ENCODE measurements at regions not wholly inside any gene's neighbourhood (a gene's known extent, or its start where the extent isn't known, plus 50 kb on each side); places are given as distances from the start of the nearest gene placed in this dataset.

- no peak overlapping the region for H3K4me3 ChIP-seq (ENCODE audit: low read depth, low read length)
- in situ Hi-C loops (cut with HindIII; ENCODE audit: low sequenced_read_pairs): no loop called here
- TF ChIP-seq, protein P1, sequence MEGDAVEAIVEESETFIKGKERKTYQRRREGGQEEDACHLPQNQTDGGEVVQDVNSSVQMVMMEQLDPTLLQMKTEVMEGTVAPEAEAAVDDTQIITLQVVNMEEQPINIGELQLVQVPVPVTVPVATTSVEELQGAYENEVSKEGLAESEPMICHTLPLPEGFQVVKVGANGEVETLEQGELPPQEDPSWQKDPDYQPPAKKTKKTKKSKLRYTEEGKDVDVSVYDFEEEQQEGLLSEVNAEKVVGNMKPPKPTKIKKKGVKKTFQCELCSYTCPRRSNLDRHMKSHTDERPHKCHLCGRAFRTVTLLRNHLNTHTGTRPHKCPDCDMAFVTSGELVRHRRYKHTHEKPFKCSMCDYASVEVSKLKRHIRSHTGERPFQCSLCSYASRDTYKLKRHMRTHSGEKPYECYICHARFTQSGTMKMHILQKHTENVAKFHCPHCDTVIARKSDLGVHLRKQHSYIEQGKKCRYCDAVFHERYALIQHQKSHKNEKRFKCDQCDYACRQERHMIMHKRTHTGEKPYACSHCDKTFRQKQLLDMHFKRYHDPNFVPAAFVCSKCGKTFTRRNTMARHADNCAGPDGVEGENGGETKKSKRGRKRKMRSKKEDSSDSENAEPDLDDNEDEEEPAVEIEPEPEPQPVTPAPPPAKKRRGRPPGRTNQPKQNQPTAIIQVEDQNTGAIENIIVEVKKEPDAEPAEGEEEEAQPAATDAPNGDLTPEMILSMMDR (IDR thresholded peaks at IDR 0.05; ENCODE audit: low read depth, low read length, missing control alignments): no peak
- DNase-seq (ENCODE audit: low read depth): no peak
These were observed 732.3 kb downstream of the BRD1 start for GRCh38 chr22:49095366-49095765.

GRCh38 chr22:49094858-49095257, 732.8 kb downstream of the BRD1 start:
- H3K4me3 ChIP-seq (ENCODE audit: low read depth, low read length): no peak overlapping the region
- in situ Hi-C loops (cut with HindIII; ENCODE audit: low sequenced_read_pairs): no loop called here
- TF ChIP-seq, protein P1 (IDR thresholded peaks at IDR 0.05; ENCODE audit: low read depth, low read length, missing control alignments): no peak
- no peak for DNase-seq (ENCODE audit: low read depth)

DNA sequence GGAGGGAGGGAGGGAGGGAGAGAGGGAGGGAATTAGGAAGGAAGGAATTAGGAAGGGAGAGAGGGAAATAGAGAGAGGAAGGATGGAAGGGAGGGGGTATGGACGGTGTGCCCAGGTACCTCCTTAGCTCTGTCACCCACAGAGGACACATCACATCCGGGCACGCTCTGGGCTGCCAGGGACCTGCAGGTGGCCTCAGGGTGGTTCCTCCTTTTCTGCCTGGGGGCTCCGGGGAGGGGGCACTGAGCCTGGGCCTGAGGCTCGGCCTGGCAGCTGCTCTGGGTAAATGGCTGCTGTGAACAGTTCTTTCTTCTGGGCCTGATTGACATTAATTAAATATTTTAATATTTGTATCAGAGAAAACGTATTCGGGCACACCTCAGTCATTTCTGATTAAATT, 733.5 kb downstream of the BRD1 start:
- H3K4me3 ChIP-seq (ENCODE audit: low read depth, low read length): no peak overlapping the region
- in situ Hi-C loops (cut with HindIII; ENCODE audit: low sequenced_read_pairs): no loop called here
- no peak for DNase-seq (ENCODE audit: low read depth)
- TF ChIP-seq, protein P1 (IDR thresholded peaks at IDR 0.05; ENCODE audit: low read depth, low read length, missing control alignments): no peak

- no peak for DNase-seq (ENCODE audit: low read depth)
- in situ Hi-C loops (cut with HindIII; ENCODE audit: low sequenced_read_pairs): no loop called here
- no peak overlapping the region for H3K4me3 ChIP-seq (ENCODE audit: low read depth, low read length)
- TF ChIP-seq, protein P1 (IDR thresholded peaks at IDR 0.05; ENCODE audit: low read depth, low read length, missing control alignments): no peak
These were observed 734.3 kb downstream of the BRD1 start for GRCh38 chr22:49093192-49093880.

GRCh38 chr22:49092716-49093115, 735.0 kb downstream of the BRD1 start:
- H3K4me3 ChIP-seq (ENCODE audit: low read depth, low read length): no peak overlapping the region
- in situ Hi-C loops (cut with HindIII; ENCODE audit: low sequenced_read_pairs): no loop called here
- TF ChIP-seq, protein P1 (IDR thresholded peaks at IDR 0.05; ENCODE audit: low read depth, low read length, missing control alignments): no peak
- DNase-seq (ENCODE audit: low read depth): no peak

DNA sequence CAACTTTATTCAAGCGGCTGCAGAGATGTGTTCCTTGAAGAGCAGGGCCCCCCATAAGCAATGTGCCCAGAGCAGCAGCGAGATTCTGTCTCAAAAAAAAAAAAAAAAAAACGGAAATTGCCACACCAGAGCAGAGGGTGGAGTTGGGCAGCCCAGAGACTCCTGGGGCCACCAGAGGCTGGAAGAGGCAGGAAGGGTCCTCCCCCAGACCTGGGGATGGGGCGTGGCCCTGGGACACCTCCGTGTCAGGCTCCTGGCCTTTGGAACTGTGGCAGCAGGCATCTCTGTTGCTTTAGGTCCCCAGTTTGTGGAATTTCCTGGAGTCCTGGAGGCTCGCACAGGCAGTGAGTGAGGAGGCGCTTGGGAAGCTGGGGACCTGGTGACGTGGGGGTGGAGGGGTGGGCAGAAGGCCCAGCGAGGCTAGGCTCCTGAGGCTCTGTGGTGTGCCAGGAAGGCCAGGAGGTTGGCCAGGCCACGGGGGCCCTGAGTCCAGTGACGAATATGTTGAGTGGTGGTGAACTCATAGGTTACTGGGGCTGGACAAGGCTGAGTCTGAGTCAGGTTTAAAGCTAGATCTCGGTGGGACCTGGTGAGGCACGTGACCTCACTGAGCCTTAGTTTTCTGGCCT, 735.6 kb downstream of the BRD1 start:
- no peak overlapping the region for H3K4me3 ChIP-seq (ENCODE audit: low read depth, low read length)
- in situ Hi-C loops (cut with HindIII; ENCODE audit: low sequenced_read_pairs): no loop called here
- TF ChIP-seq, protein P1 (IDR thresholded peaks at IDR 0.05; ENCODE audit: low read depth, low read length, missing control alignments): no peak
- DNase-seq (ENCODE audit: low read depth): no peak
